CD14-positive monocyte (primary cell): ENCODE measurements at regions not wholly inside any gene's neighbourhood (a gene's known extent, or its start where the extent isn't known, plus 50 kb on each side); places are given as distances from the start of the nearest gene placed in this dataset.

Experiments used
- DNase-seq, 3 donors: peaks; one replicate each; pipeline ENCODE4 v3.0.0-alpha.2; 2011 to 2022
- H2AFZ ChIP-seq: 2 replicates; pipeline ENCODE4 v1.6.0; 2012; ENCODE audit warnings: mild to moderate bottlenecking, low read depth, low read length, inconsistent platforms; ENCODE audit not compliant: insufficient read depth, poor library complexity, severe bottlenecking
- H3K27ac ChIP-seq, 2 donors: 1 replicate in 1 of 2; 2 replicates in 1 of 2; pipeline ENCODE4 v1.5.1; 2012 to 2013; ENCODE audit warnings: low read length in 2 of 2, control low read depth in 1 of 2, inconsistent platforms in 1 of 2, low read depth in 1 of 2, mild to moderate bottlenecking in 1 of 2
- H3K27me3 ChIP-seq, 2 donors: one replicate each; pipeline versions ENCODE4 v1.6.0 to v1.6.1; 2011 to 2013; ENCODE audit warnings: low read length in 2 of 2; ENCODE audit not compliant: control insufficient read depth in 2 of 2, insufficient read depth in 2 of 2
- H3K36me3 ChIP-seq, 2 donors: replicated peaks in 1 of 2; 1 replicate in 1 of 2; 2 replicates in 1 of 2; pipeline versions ENCODE4 v1.5.1 to v1.6.1; 2012 to 2013; ENCODE audit warnings: low read length in 2 of 2, control low read depth in 1 of 2, inconsistent platforms in 1 of 2, mild to moderate bottlenecking in 1 of 2; ENCODE audit not compliant: insufficient read depth in 2 of 2, control insufficient read depth in 1 of 2
- H3K4me1 ChIP-seq, 2 donors: 1 replicate in 1 of 2; 2 replicates in 1 of 2; pipeline versions ENCODE4 v1.5.1 to v1.6.1; 2012 to 2013; ENCODE audit warnings: low read length in 2 of 2, control low read depth in 1 of 2, inconsistent platforms in 1 of 2, mild to moderate bottlenecking in 1 of 2, moderate library complexity in 1 of 2; ENCODE audit not compliant: insufficient read depth in 2 of 2, control insufficient read depth in 1 of 2
- H3K4me2 ChIP-seq: replicated peaks from 2 replicates; pipeline ENCODE3; 2012; ENCODE audit warnings: low read length, moderate library complexity, mild to moderate bottlenecking; ENCODE audit not compliant: poor library complexity, severe bottlenecking; ENCODE audit errors: extremely low read depth
- H3K4me3 ChIP-seq, 3 experiments: fragments of 200-600 bp in 1 of 3; sonication (generic) in 1 of 3; replicated peaks in 1 of 3; 1 replicate in 2 of 3; 2 replicates in 1 of 3; pipeline ENCODE4 v1.5.1; 2011 to 2013; ENCODE audit warnings: low read length in 3 of 3, mild to moderate bottlenecking in 3 of 3, control low read depth in 2 of 3, low read depth in 2 of 3, inconsistent platforms in 1 of 3, moderate library complexity in 1 of 3
- H3K79me2 ChIP-seq: 2 replicates; pipeline ENCODE4 v1.6.0; 2012; ENCODE audit warnings: mild to moderate bottlenecking, control low read depth, inconsistent platforms, low read length, moderate library complexity; ENCODE audit not compliant: insufficient read depth
- H3K9ac ChIP-seq: 2 replicates; pipeline ENCODE4 v1.6.0; 2017; ENCODE audit warnings: low read length, mild to moderate bottlenecking; ENCODE audit not compliant: insufficient read depth, poor library complexity, severe bottlenecking
- H3K9me3 ChIP-seq, 2 donors: replicated peaks in 1 of 2; 1 replicate in 1 of 2; 2 replicates in 1 of 2; pipeline versions ENCODE4 v1.5.1 to v1.6.1; 2012 to 2013; ENCODE audit warnings: low read length in 2 of 2, control low read depth in 1 of 2; ENCODE audit not compliant: control insufficient read depth in 1 of 2, insufficient read depth in 1 of 2
- H4K20me1 ChIP-seq: 2 replicates; pipeline ENCODE4 v1.6.0; 2012; ENCODE audit warnings: mild to moderate bottlenecking, low read length, control low read depth, moderate library complexity; ENCODE audit not compliant: insufficient read depth
- H3K27ac Mint-ChIP-seq, 7 donors: one replicate each; pipeline ENCODE4 v1.8.0; 2020; ENCODE audit warnings: mild to moderate bottlenecking in 7 of 7, mixed read lengths in 7 of 7, moderate library complexity in 6 of 7, inconsistent platforms in 2 of 7
- H3K27me3 Mint-ChIP-seq, 3 donors: one replicate each; pipeline ENCODE4 v1.8.0; 2021 to 2022; ENCODE audit warnings: low read depth in 3 of 3, mild to moderate bottlenecking in 3 of 3, mixed read lengths in 3 of 3, moderate library complexity in 3 of 3, inconsistent platforms in 1 of 3
- H3K36me3 Mint-ChIP-seq, 2 donors: one replicate each; pipeline ENCODE4 v1.8.0; 2020; ENCODE audit warnings: mixed read lengths in 2 of 2, inconsistent platforms in 1 of 2, mild to moderate bottlenecking in 1 of 2
- H3K4me1 Mint-ChIP-seq: one replicate; pipeline ENCODE4 v1.8.0; 2020; ENCODE audit warnings: mild to moderate bottlenecking, mixed read lengths
- H3K4me3 Mint-ChIP-seq, 2 donors: one replicate each; pipeline ENCODE4 v1.8.0; 2020; ENCODE audit warnings: mild to moderate bottlenecking in 2 of 2, mixed read lengths in 2 of 2, moderate library complexity in 1 of 2
- H3K9me3 Mint-ChIP-seq, 7 donors: one replicate each; pipeline ENCODE4 v1.8.0; 2020 to 2022; ENCODE audit warnings: mixed read lengths in 7 of 7, mild to moderate bottlenecking in 6 of 7, moderate library complexity in 6 of 7, inconsistent platforms in 2 of 7
- CTCF ChIP-seq: fragments of 200-600 bp; IDR thresholded peaks from one replicate; pipeline ENCODE4 v1.8.0; 2022; ENCODE audit warnings: antibody characterized with exemption, mild to moderate bottlenecking
- WGBS: methylation state at CpG from one replicate; pipeline ENCODE4 v1.1.5; 2013; ENCODE audit warnings: missing lambda C conversion rate; ENCODE audit not compliant: insufficient coverage; 5-methylcytosine and 5-hydroxymethylcytosine counted together
- intact Hi-C, 2 donors: fragments of 100-400 bp; cut with micrococcal nuclease; formaldehyde crosslinking; loops; one replicate each; pipeline versions ENCODE4 v1.15.0 to v1.15.1; 2023

GRCh38 chr17:13807103-13807502, 205.4 kb upstream of the HS3ST3A1 start:
- Mint-ChIP-seq H3K4me1 (no peaks in the 10 kb centered on the region), H3K27ac (no peak overlapping the region), H3K36me3 (no peaks in the 10 kb centered on the region), H3K9me3 (peaks cover 2 to 19% (median 13%) of the 10 kb centered on the region in 7 donors), H3K4me3 (no peak overlapping the region), H3K27me3 (peaks cover 2 to 5% (median 2%) of the 10 kb centered on the region in 3 donors)
- intact Hi-C loops: no loop called here
- Histone ChIP-seq H3K4me2 (no peak overlapping the region), H4K20me1 (no peaks in the 10 kb centered on the region), H3K9me3 (peaks cover 5 to 10% of the 10 kb centered on the region in 2 donors), H3K36me3 (no peaks in the 10 kb centered on the region), H3K4me1 (no peaks in the 10 kb centered on the region), H3K27me3 (no peaks in the 10 kb centered on the region), H2AFZ (no peak overlapping the region), H3K9ac (no peak overlapping the region), H3K27ac (no peak overlapping the region), H3K79me2 (no peaks in the 10 kb centered on the region), H3K4me3 (no peak overlapping the region)
- TF ChIP-seq CTCF: no peak
- 89% methylated on average over 3 of the region's 3 CpGs for WGBS
- no peak for DNase-seq

GRCh38 chr17:13812350-13812749, 210.6 kb upstream of the HS3ST3A1 start:
- Mint-ChIP-seq H3K27ac (no peak overlapping the region), H3K36me3 (no peaks in the 10 kb centered on the region), H3K9me3 (peaks cover 0 to 24% (median 15%) of the 10 kb centered on the region in 7 donors), H3K4me1 (no peaks in the 10 kb centered on the region), H3K4me3 (no peak overlapping the region), H3K27me3 (peaks cover 0 to 2% (median 0%) of the 10 kb centered on the region in 3 donors)
- intact Hi-C loops: no loop called here
- Histone ChIP-seq H3K4me1 (no peaks in the 10 kb centered on the region), H3K9me3 (peaks cover under 1 to 18% of the 10 kb centered on the region in 2 donors), H4K20me1 (no peaks in the 10 kb centered on the region), H3K27me3 (no peaks in the 10 kb centered on the region), H3K4me2 (no peak overlapping the region), H3K27ac (no peak overlapping the region), H3K36me3 (no peaks in the 10 kb centered on the region), H3K9ac (no peak overlapping the region), H3K79me2 (no peaks in the 10 kb centered on the region), H2AFZ (no peak overlapping the region), H3K4me3 (no peak overlapping the region)
- no CpG with 5 or more reads among the region's 2 CpGs for WGBS
- no peak for TF ChIP-seq CTCF
- DNase-seq: no peak
